K562 (cell line): ENCODE measurements at regions not wholly inside any gene's neighbourhood (a gene's known extent, or its start where the extent isn't known, plus 50 kb on each side); places are given as distances from the start of the nearest gene placed in this dataset.

Source experiments
- CBX3 ChIP-seq, 2 experiments: IDR thresholded peaks; 1 replicate in 1 of 2; 2 replicates in 1 of 2; pipeline ENCODE4 v1.6.1; 2012; ENCODE audit warnings: inconsistent platforms in 2 of 2, low read length in 2 of 2, borderline replicate concordance in 1 of 2, control low read depth in 1 of 2
- CHD2 ChIP-seq: IDR thresholded peaks from 2 replicates; pipeline ENCODE4 v1.6.1; 2011; ENCODE audit warnings: low read depth, low read length
- CTCF ChIP-seq, 3 experiments: IDR thresholded peaks in 2 of 3; conservative IDR thresholded peaks in 1 of 3; 2 replicates each; pipeline ENCODE4 v1.5.1; 2011 to 2012; ENCODE audit warnings: low read length in 3 of 3, mild to moderate bottlenecking in 3 of 3, control low read depth in 2 of 3, improper control_type of control experiment in 1 of 3, inconsistent platforms in 1 of 3, low read depth in 1 of 3, mixed read lengths in 1 of 3, moderate library complexity in 1 of 3; ENCODE audit not compliant: insufficient read depth in 2 of 3
- EZH2 ChIP-seq: IDR thresholded peaks from 2 replicates; pipeline ENCODE4 v1.6.1; 2012; ENCODE audit warnings: low read depth, mild to moderate bottlenecking, inconsistent platforms, low read length, borderline replicate concordance
- MIER1 ChIP-seq: fragments of 450-650 bp; IDR thresholded peaks from 2 replicates; pipeline ENCODE4 v1.6.1; 2016; ENCODE audit warnings: antibody characterized with exemption, mild to moderate bottlenecking, low read depth
- MYC ChIP-seq, 2 experiments: fragments of 250-450 bp in 1 of 2; sonication (Bioruptor Pico) in 1 of 2; IDR thresholded peaks; 2 replicates each; pipeline versions ENCODE4 v1.5.1 to v1.6.1; 2012 to 2021; ENCODE audit warnings: low read depth in 2 of 2, borderline replicate concordance in 1 of 2, improper control_type of control experiment in 1 of 2, low read length in 1 of 2, mild to moderate bottlenecking in 1 of 2, moderate library complexity in 1 of 2
- POLR2A ChIP-seq: fragments of 450-650 bp; conservative IDR thresholded peaks from 2 replicates; pipeline ENCODE4 v1.6.1; 2016
- PTBP1 ChIP-seq: fragments of 200-400 bp; formaldehyde crosslinking; IDR thresholded peaks from 2 replicates; pipeline ENCODE4 v1.6.1; 2017; ENCODE audit warnings: low read depth, low read length
- SIN3A ChIP-seq, 2 experiments: fragments of 150-350 bp in 1 of 2; IDR thresholded peaks; 2 replicates each; pipeline ENCODE4 v1.6.1; 2011 to 2016; ENCODE audit warnings: borderline replicate concordance in 2 of 2, low read depth in 2 of 2, low read length in 2 of 2, mild to moderate bottlenecking in 2 of 2, moderate library complexity in 2 of 2; ENCODE audit not compliant: control insufficient read depth in 1 of 2
- SMC3 ChIP-seq: conservative IDR thresholded peaks from 2 replicates; pipeline ENCODE4 v1.6.1; 2011; ENCODE audit warnings: low read depth, low read length, improper control_type of control experiment; ENCODE audit not compliant: insufficient read depth
- SNRNP70 ChIP-seq: fragments of 200-400 bp; formaldehyde crosslinking; optimal IDR thresholded peaks from 2 replicates; pipeline ENCODE3; 2017; ENCODE audit warnings: low read depth, low read length
- TEAD4 ChIP-seq, 2 experiments: sonication (generic) in 1 of 2; formaldehyde crosslinking in 1 of 2; IDR thresholded peaks; 2 replicates each; pipeline versions ENCODE4 v1.6.1 to v1.8.0; 2012 to 2022; ENCODE audit warnings: borderline replicate concordance in 1 of 2, inconsistent platforms in 1 of 2, low read length in 1 of 2, mild to moderate bottlenecking in 1 of 2, missing genetic modification reagents in 1 of 2
- ZNF274 ChIP-seq: IDR thresholded peaks from 2 replicates; pipeline ENCODE4 v1.6.1; 2011; ENCODE audit warnings: low read depth, mild to moderate bottlenecking, low read length, moderate library complexity, borderline replicate concordance
- TF ChIP-seq, protein P1 (sequence below), 2 experiments: fragments of 450-650 bp; formaldehyde crosslinking in 1 of 2; IDR thresholded peaks; 2 replicates each; pipeline versions ENCODE4 v1.4.0 to v1.6.1; 2014 to 2020; ENCODE audit warnings: mild to moderate bottlenecking in 2 of 2, borderline replicate concordance in 1 of 2, low read depth in 1 of 2

DNA sequence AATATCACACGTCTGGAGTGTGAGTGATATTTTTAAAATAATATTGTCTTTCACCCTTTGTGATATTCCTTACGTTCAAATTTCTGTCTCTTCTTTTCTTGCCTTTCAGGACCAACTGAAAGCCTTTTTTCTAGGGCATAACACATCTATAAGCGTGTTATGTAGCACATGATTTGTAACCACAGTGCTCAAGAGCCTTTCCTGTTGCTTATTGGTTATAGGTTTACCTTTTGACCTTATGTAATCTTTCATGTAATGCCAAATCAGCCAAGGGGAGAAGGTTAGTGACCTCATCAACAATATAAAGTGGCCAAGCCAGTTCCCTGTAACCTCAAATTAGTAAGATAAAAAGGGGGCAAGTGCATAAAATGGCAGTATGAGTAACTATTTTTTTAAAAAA lies 480.2 kb downstream of the AMY1C start:
- TF ChIP-seq POLR2A (no peak), SMC3 (no peak), SIN3A (IDR thresholded peaks at IDR 0.05; ENCODE audit: borderline replicate concordance in 2 of 2, control insufficient read depth in 1 of 2, low read depth in 2 of 2, low read length in 2 of 2) (no peak), PTBP1 (no peak), EZH2 (no peak), CHD2 (no peak), ZNF274 (no peak), MIER1 (no peak), CTCF (IDR thresholded peaks at IDR 0.05 in 2 of 3, conservative IDR thresholded peaks at IDR 0.05 in 1 of 3; ENCODE audit: insufficient read depth in 2 of 3, low read depth in 1 of 3, low read length in 3 of 3) (no peak), CBX3 (IDR thresholded peaks at IDR 0.05; ENCODE audit: borderline replicate concordance in 1 of 2, low read length in 2 of 2) (no peak), MYC (IDR thresholded peaks at IDR 0.05; ENCODE audit: low read depth, low read length) (no peak), MYC (CRISPR knock-in tag; IDR thresholded peaks at IDR 0.05; ENCODE audit: borderline replicate concordance, low read depth) (no peak), TEAD4 (IDR thresholded peaks at IDR 0.05; ENCODE audit: low read length) (no peak), TEAD4 (CRISPR knock-in tag; IDR thresholded peaks at IDR 0.05; ENCODE audit: borderline replicate concordance) (no peak), SNRNP70 (no peak)
- TF ChIP-seq, protein P1, sequence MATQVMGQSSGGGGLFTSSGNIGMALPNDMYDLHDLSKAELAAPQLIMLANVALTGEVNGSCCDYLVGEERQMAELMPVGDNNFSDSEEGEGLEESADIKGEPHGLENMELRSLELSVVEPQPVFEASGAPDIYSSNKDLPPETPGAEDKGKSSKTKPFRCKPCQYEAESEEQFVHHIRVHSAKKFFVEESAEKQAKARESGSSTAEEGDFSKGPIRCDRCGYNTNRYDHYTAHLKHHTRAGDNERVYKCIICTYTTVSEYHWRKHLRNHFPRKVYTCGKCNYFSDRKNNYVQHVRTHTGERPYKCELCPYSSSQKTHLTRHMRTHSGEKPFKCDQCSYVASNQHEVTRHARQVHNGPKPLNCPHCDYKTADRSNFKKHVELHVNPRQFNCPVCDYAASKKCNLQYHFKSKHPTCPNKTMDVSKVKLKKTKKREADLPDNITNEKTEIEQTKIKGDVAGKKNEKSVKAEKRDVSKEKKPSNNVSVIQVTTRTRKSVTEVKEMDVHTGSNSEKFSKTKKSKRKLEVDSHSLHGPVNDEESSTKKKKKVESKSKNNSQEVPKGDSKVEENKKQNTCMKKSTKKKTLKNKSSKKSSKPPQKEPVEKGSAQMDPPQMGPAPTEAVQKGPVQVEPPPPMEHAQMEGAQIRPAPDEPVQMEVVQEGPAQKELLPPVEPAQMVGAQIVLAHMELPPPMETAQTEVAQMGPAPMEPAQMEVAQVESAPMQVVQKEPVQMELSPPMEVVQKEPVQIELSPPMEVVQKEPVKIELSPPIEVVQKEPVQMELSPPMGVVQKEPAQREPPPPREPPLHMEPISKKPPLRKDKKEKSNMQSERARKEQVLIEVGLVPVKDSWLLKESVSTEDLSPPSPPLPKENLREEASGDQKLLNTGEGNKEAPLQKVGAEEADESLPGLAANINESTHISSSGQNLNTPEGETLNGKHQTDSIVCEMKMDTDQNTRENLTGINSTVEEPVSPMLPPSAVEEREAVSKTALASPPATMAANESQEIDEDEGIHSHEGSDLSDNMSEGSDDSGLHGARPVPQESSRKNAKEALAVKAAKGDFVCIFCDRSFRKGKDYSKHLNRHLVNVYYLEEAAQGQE (IDR thresholded peaks at IDR 0.05; ENCODE audit: borderline replicate concordance): no peak
- TF ChIP-seq, protein P1 (CRISPR knock-in tag; IDR thresholded peaks at IDR 0.05; ENCODE audit: low read depth): no peak
